Gastrocnemius medialis (tissue), 4 donors: ENCODE measurements at regions not wholly inside any gene's neighbourhood (a gene's known extent, or its start where the extent isn't known, plus 50 kb on each side); places are given as distances from the start of the nearest gene placed in this dataset.
"Not testable (repeated sequence)": the region's sequence is repeated elsewhere in the genome, so short reads cannot be mapped to it uniquely, and the experiment has no call there.

ENCODE experiments used
- CTCF ChIP-seq, 5 experiments: fragments of 450-650 bp in 3 of 5; fragments of 200-600 bp in 2 of 5; sonication (generic) in 2 of 5; IDR thresholded peaks in 4 of 5; conservative IDR thresholded peaks in 1 of 5; 1 replicate in 4 of 5; 2 replicates in 1 of 5; pipeline ENCODE4 v1.5.1; 2016 to 2019; ENCODE audit warnings: antibody characterized with exemption in 5 of 5, mild to moderate bottlenecking in 3 of 5, moderate library complexity in 3 of 5
- POLR2A ChIP-seq, 2 donors: fragments of 450-650 bp; IDR thresholded peaks; one replicate each; pipeline ENCODE4 v1.6.1; 2017; ENCODE audit warnings: antibody characterized with exemption in 2 of 2, mild to moderate bottlenecking in 2 of 2, moderate library complexity in 2 of 2

DNA sequence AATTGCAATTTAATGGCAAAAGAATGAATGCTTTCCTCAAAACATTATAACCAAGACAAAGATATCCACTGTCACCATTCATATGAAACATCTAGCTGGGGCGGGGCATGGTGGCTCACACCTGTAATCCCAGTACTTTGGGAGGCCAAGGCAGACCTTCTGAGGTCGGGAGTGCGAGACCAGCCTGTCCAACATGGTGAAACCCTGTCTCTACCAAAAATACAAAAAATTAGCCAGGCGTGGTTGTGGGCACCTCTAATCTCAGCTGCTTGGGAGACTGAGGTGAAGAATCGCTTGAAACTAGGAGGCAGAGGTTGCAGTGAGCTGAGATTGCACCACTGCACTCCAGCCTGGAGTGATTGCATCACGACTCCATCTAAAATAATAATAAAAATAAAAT, 740.6 kb upstream of the MIR17HG start:
- not testable (repeated sequence) for TF ChIP-seq CTCF (IDR thresholded peaks at IDR 0.05 in 4 of 5, conservative IDR thresholded peaks at IDR 0.05 in 1 of 5); POLR2A (IDR thresholded peaks at IDR 0.05)
